ENCODE measurements at regions not wholly inside any gene's neighbourhood (a gene's known extent, or its start where the extent isn't known, plus 50 kb on each side); places are given as distances from the start of the nearest gene placed in this dataset.

GRCh38 chr6:140782941-140783340 lies 1349.8 kb upstream of the GJE1 start:
- Histone ChIP-seq H3K27ac (no peak overlapping the region), H3K9me3 (ENCODE audit: low read depth) (no peaks in the 10 kb centered on the region), H3F3A (ENCODE audit: low read depth) (no peaks in the 10 kb centered on the region), H3K9ac (no peak overlapping the region), H3K4me2 (no peak overlapping the region), H3K27me3 (no peaks in the 10 kb centered on the region), H4K20me1 (ENCODE audit: low read depth) (no peaks in the 10 kb centered on the region), H3K36me3 (no peaks in the 10 kb centered on the region), H3K4me3 (no peak overlapping the region), H3K79me2 (ENCODE audit: low read depth) (no peaks in the 10 kb centered on the region), H3K4me1 (no peaks in the 10 kb centered on the region), H2AFZ (replicated peaks) (peak overlapping the region; percentile 35)
- Mint-ChIP-seq H3K27ac (no peak overlapping the region), H3K36me3 (no peaks in the 10 kb centered on the region), H3K27me3 (ENCODE audit: insufficient read depth, low read depth) (no peaks in the 10 kb centered on the region), H3K4me3 (no peak overlapping the region), H3K9me3 (no peaks in the 10 kb centered on the region), H3K4me1 (no peaks in the 10 kb centered on the region)
- no peak for DNase-seq (ENCODE audit: low spot score)
- TF ChIP-seq CTCF (IDR thresholded peaks at IDR 0.05) (no peak), EZH2 (IDR thresholded peaks at IDR 0.05) (no peak), EZH2phosphoT487 (IDR thresholded peaks at IDR 0.05) (no peak)

GRCh38 chr6:140779991-140780596 lies 1352.6 kb upstream of the GJE1 start:
- Histone ChIP-seq H3K9me3 (ENCODE audit: low read depth) (no peaks in the 10 kb centered on the region), H3K9ac (no peak overlapping the region), H3K4me2 (no peak overlapping the region), H3K27ac (no peak overlapping the region), H3K4me3 (no peak overlapping the region), H3K79me2 (ENCODE audit: low read depth) (no peaks in the 10 kb centered on the region), H3K4me1 (no peaks in the 10 kb centered on the region), H3K36me3 (no peaks in the 10 kb centered on the region), H4K20me1 (ENCODE audit: low read depth) (no peaks in the 10 kb centered on the region), H2AFZ (replicated peaks) (peak overlapping the region; percentile 27), H3K27me3 (no peaks in the 10 kb centered on the region), H3F3A (ENCODE audit: low read depth) (no peaks in the 10 kb centered on the region)
- no peaks in the 10 kb centered on the region for H3K9me3 Mint-ChIP-seq
- no peak overlapping the region for H3K4me3 Mint-ChIP-seq
- no peak for TF ChIP-seq CTCF (IDR thresholded peaks at IDR 0.05)
- TF ChIP-seq EZH2phosphoT487 (IDR thresholded peaks at IDR 0.05), result no peak
- no peak for TF ChIP-seq EZH2 (IDR thresholded peaks at IDR 0.05)
- no peaks in the 10 kb centered on the region for H3K4me1 Mint-ChIP-seq
- H3K27me3 Mint-ChIP-seq (ENCODE audit: insufficient read depth, low read depth), result no peaks in the 10 kb centered on the region
- H3K36me3 Mint-ChIP-seq, result no peaks in the 10 kb centered on the region
- DNase-seq (ENCODE audit: low spot score), result no peak
- no peak overlapping the region for H3K27ac Mint-ChIP-seq

GRCh38 chr6:140779341-140779740 lies 1353.4 kb upstream of the GJE1 start:
- Histone ChIP-seq H3K4me2 (no peak overlapping the region), H3K36me3 (no peaks in the 10 kb centered on the region), H3K79me2 (ENCODE audit: low read depth) (no peaks in the 10 kb centered on the region), H3K27me3 (no peaks in the 10 kb centered on the region), H3K9ac (no peak overlapping the region), H2AFZ (replicated peaks) (no peak overlapping the region), H3K9me3 (ENCODE audit: low read depth) (no peaks in the 10 kb centered on the region), H3K4me1 (no peaks in the 10 kb centered on the region), H3K27ac (no peak overlapping the region), H3F3A (ENCODE audit: low read depth) (no peaks in the 10 kb centered on the region), H4K20me1 (ENCODE audit: low read depth) (no peaks in the 10 kb centered on the region), H3K4me3 (no peak overlapping the region)
- H3K9me3 Mint-ChIP-seq, result no peaks in the 10 kb centered on the region
- no peak overlapping the region for H3K27ac Mint-ChIP-seq
- no peak for DNase-seq (ENCODE audit: low spot score)
- H3K27me3 Mint-ChIP-seq (ENCODE audit: insufficient read depth, low read depth), result no peaks in the 10 kb centered on the region
- H3K4me3 Mint-ChIP-seq, result no peak overlapping the region
- no peaks in the 10 kb centered on the region for H3K36me3 Mint-ChIP-seq
- no peaks in the 10 kb centered on the region for H3K4me1 Mint-ChIP-seq
- TF ChIP-seq EZH2 (IDR thresholded peaks at IDR 0.05) (no peak), CTCF (IDR thresholded peaks at IDR 0.05) (no peak)
